ENCODE measurements at regions not wholly inside any gene's neighbourhood (a gene's known extent, or its start where the extent isn't known, plus 50 kb on each side); places are given as distances from the start of the nearest gene placed in this dataset.
"Not testable (repeated sequence)": the region's sequence is repeated elsewhere in the genome, so short reads cannot be mapped to it uniquely, and the experiment has no call there.

- TF ChIP-seq CTCF, POLR2A, POLR2AphosphoS5 (IDR thresholded peaks at IDR 0.05): not testable (repeated sequence)
These were observed 241.3 kb downstream of the NPR3 start for GRCh38 chr5:32952421-32952820.
